Karpas-422 (cell line): ENCODE measurements at regions not wholly inside any gene's neighbourhood (a gene's known extent, or its start where the extent isn't known, plus 50 kb on each side); places are given as distances from the start of the nearest gene placed in this dataset.
A peak's percentile ranks its signal among the peaks of the same experiment; 100 is the strongest.

Experiments used
- DNase-seq: peaks from one replicate; pipeline ENCODE4 v3.0.0-alpha.2; 2015
- H2AFZ ChIP-seq: fragments of 200-600 bp; sonication (generic); 2 replicates; pipeline ENCODE4 v1.6.1; 2014; ENCODE audit warnings: antibody characterized with exemption, low read length, mixed read lengths
- H3K27ac ChIP-seq: fragments of 200-600 bp; sonication (generic); 2 replicates; pipeline ENCODE4 v1.5.1; 2014; ENCODE audit warnings: mild to moderate bottlenecking, low read length, moderate library complexity
- H3K27me3 ChIP-seq: fragments of 200-600 bp; sonication (generic); 2 replicates; pipeline ENCODE4 v1.6.1; 2014; ENCODE audit warnings: low read length, mixed read lengths
- H3K36me3 ChIP-seq: fragments of 200-600 bp; sonication (generic); 2 replicates; pipeline ENCODE4 v1.6.1; 2014; ENCODE audit warnings: low read length, mixed read lengths; ENCODE audit not compliant: insufficient read depth
- H3K4me1 ChIP-seq: fragments of 200-600 bp; sonication (generic); 2 replicates; pipeline ENCODE4 v1.6.1; 2014; ENCODE audit warnings: mild to moderate bottlenecking, low read length, mixed read lengths
- H3K4me2 ChIP-seq: fragments of 200-600 bp; sonication (generic); 2 replicates; pipeline ENCODE4 v1.6.1; 2014; ENCODE audit warnings: low read length, low read depth, mild to moderate bottlenecking; ENCODE audit not compliant: poor library complexity, severe bottlenecking
- H3K4me3 ChIP-seq: fragments of 200-600 bp; sonication (generic); 2 replicates; pipeline ENCODE4 v1.5.1; 2014; ENCODE audit warnings: mild to moderate bottlenecking, antibody characterized with exemption, low read length, mixed read lengths
- H3K79me2 ChIP-seq: fragments of 200-600 bp; sonication (generic); 2 replicates; pipeline ENCODE4 v1.6.1; 2014; ENCODE audit warnings: mild to moderate bottlenecking, low read length, mixed read lengths
- H3K9ac ChIP-seq: fragments of 200-600 bp; sonication (generic); 2 replicates; pipeline ENCODE4 v1.6.0; 2014; ENCODE audit warnings: low read length
- H3K9me2 ChIP-seq: fragments of 200-600 bp; sonication (generic), shearing (Covaris generic); replicated peaks from 2 replicates; pipeline ENCODE4 v1.6.0; 2014; ENCODE audit warnings: mild to moderate bottlenecking, low read length, moderate library complexity; ENCODE audit not compliant: insufficient read depth
- H3K9me3 ChIP-seq: fragments of 300-700, 200-600 bp; sonication (generic); 2 replicates; pipeline ENCODE4 v1.6.1; 2014; ENCODE audit warnings: low read length, mixed read lengths
- H4K20me1 ChIP-seq: fragments of 200-600 bp; sonication (generic); 2 replicates; pipeline ENCODE4 v1.6.1; 2014; ENCODE audit warnings: mild to moderate bottlenecking, antibody characterized with exemption, low read length, low read depth; ENCODE audit not compliant: insufficient read depth

DNA sequence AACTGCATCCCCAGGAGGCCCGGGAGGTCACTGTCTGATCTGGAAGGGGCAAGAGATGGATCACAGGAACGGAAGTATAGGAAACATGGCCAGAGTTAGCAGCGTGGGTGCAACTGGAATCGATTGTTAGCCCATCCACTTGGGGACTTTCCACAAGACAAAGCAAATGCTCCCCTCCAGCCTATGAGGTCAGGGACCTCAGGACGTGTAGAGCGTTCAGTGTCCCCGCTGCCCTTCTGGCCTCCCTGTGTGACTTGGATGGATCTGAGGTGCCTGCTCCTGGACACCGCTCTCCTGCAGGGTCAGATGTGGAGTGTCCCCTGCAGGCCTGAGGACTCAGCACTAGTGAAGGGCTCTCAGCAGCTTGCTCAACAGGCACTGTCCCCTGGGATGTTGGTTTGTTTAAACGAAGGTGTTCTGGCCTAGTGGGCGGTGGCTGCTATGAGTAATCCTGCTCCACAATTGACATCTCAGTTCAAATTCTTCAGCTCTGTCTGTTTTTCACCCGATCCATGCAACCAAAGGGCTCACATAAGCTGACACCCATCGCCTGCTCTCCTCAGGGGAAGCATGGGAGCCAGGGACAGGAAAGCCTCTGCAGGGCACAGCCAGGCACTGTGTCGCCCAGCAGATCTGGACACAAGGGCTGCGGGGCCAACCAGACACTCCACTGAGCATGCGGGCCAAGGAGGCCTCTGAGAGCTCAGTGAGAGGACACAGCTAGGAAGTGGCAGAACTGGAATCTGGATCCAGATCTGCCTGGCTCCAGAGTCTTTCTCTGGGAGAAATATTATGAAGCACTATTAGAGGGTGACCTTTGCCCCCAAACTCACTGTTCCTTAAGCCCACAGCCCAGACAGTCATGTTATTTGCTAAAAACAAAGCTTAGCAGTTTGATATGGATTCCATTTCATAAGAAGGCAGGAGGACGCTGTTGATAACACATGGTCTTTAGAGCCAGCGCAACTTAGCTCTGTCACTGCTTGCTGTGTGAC lies 78.5 kb downstream of the RHOB start:
- no peaks in the 10 kb centered on the region for H3K9me3 ChIP-seq
- H3K27ac ChIP-seq, result no peak overlapping the region
- peak; percentile 83 for DNase-seq
- peaks cover 43% of the 10 kb centered on the region for H3K4me1 ChIP-seq
- no peaks in the 10 kb centered on the region for H3K9me2 ChIP-seq
- no peaks in the 10 kb centered on the region for H3K79me2 ChIP-seq
- no peak overlapping the region for H2AFZ ChIP-seq
- H3K9ac ChIP-seq, result peak overlapping the region; percentile 33
- no peaks in the 10 kb centered on the region for H3K36me3 ChIP-seq
- H3K4me3 ChIP-seq, result peak overlapping the region; percentile 42
- no peaks in the 10 kb centered on the region for H4K20me1 ChIP-seq
- no peaks in the 10 kb centered on the region for H3K27me3 ChIP-seq
- H3K4me2 ChIP-seq, result peak overlapping the region; percentile 66

DNA sequence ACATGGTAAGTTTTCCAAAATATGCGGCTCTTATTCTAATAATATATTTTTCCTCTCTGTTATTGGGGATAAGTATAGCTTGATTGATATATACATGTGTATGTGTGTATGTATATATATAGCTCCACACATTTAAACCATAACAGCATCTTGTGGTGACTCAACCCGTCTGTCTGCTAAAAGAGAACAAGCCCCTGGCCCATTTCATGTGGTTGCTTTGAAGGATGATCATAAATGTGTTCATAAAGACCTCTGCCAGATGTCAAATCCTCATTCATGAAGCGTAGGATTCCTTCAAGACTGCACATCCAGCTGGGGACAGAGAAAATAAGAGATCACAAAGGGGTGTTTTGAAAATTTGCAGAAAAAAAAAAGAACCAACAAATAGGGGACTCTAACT lies 79.3 kb downstream of the RHOB start:
- no peak for DNase-seq
- Histone ChIP-seq H3K27ac (no peak overlapping the region), H2AFZ (no peak overlapping the region), H3K4me1 (peaks cover 43% of the 10 kb centered on the region), H3K4me3 (no peak overlapping the region), H4K20me1 (no peaks in the 10 kb centered on the region), H3K9me2 (no peaks in the 10 kb centered on the region), H3K27me3 (no peaks in the 10 kb centered on the region), H3K9ac (no peak overlapping the region), H3K79me2 (no peaks in the 10 kb centered on the region), H3K9me3 (no peaks in the 10 kb centered on the region), H3K36me3 (no peaks in the 10 kb centered on the region), H3K4me2 (peak overlapping the region; percentile 66)

DNA sequence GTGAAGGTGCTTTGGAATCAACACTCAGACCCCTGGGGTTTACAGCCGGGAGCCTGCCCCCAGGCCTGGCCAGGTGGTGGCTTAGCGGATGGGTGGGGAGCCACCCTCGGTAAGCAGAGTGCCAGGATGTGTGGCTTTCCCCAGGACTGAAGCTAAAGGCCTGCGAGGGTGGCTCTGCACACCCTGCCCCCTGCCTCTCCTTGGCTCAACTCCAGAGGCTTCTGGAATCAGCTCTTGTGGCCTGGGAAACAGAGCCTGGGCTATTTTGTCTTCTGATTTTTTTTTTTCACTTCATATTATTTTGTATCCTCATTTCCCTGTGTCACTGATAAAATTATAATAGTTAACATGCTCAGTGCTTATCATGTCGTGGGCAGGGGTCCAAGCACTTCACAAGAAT lies 79.8 kb downstream of the RHOB start:
- no peak for DNase-seq
- Histone ChIP-seq H2AFZ (no peak overlapping the region), H3K4me3 (no peak overlapping the region), H3K27ac (no peak overlapping the region), H3K36me3 (no peaks in the 10 kb centered on the region), H3K27me3 (no peaks in the 10 kb centered on the region), H3K9me2 (no peaks in the 10 kb centered on the region), H4K20me1 (no peaks in the 10 kb centered on the region), H3K4me1 (peaks cover 43% of the 10 kb centered on the region), H3K79me2 (no peaks in the 10 kb centered on the region), H3K9me3 (no peaks in the 10 kb centered on the region), H3K9ac (no peak overlapping the region), H3K4me2 (peak overlapping the region; percentile 66)

DNA sequence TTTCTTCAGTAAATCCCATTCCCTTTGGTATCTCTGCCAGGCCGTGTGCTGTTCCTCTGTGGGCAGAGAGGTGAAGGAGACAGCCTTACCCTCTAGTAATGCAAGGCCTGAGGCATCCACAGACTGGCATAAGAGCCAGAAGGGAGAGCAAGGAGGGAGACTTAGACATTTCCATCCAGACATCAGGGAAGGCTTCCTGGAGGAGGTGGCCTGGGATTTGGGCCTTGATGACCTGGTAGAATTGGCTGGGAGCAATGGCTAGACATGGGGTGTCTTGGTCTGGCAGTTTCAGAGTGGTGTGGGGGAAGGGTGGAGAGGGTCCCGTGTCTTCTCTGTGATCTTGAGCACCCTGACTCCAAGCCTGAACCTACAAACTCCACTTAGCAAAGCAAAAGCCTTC lies 81.8 kb downstream of the RHOB start:
- no peaks in the 10 kb centered on the region for H3K79me2 ChIP-seq
- H3K27ac ChIP-seq, result no peak overlapping the region
- H3K9ac ChIP-seq, result no peak overlapping the region
- H3K9me2 ChIP-seq, result no peaks in the 10 kb centered on the region
- H3K4me3 ChIP-seq, result no peak overlapping the region
- no peaks in the 10 kb centered on the region for H4K20me1 ChIP-seq
- H3K27me3 ChIP-seq, result no peaks in the 10 kb centered on the region
- no peak for DNase-seq
- H3K36me3 ChIP-seq, result no peaks in the 10 kb centered on the region
- H3K9me3 ChIP-seq, result no peaks in the 10 kb centered on the region
- H3K4me2 ChIP-seq, result no peak overlapping the region
- H2AFZ ChIP-seq, result no peak overlapping the region
- H3K4me1 ChIP-seq, result peaks cover 35% of the 10 kb centered on the region

DNA sequence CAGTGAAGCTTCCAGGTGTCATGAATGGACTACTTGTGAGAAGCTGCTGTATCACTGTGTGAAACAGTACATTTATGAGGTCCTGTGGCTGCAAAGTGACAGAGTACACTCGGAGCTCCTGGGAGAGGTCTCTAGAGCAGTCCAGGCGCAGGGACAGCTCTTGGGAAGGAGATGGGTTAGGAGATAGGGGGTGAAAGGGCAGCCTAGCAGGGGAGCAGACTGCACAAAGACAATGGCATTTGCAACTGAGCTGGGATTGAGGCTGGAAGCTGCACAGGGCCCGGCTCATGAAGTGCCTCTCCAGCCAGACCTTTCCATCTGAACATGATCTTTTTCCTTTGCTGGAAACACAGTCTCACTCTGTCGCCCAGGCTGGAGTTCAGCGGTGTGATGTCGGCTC lies 83.6 kb downstream of the RHOB start:
- H3K27me3 ChIP-seq, result no peaks in the 10 kb centered on the region
- no peaks in the 10 kb centered on the region for H4K20me1 ChIP-seq
- H3K9me2 ChIP-seq, result no peaks in the 10 kb centered on the region
- H3K79me2 ChIP-seq, result no peaks in the 10 kb centered on the region
- DNase-seq, result no peak
- H3K9me3 ChIP-seq, result no peaks in the 10 kb centered on the region
- H2AFZ ChIP-seq, result no peak overlapping the region
- H3K4me1 ChIP-seq, result peaks cover 17% of the 10 kb centered on the region
- no peaks in the 10 kb centered on the region for H3K36me3 ChIP-seq
- no peak overlapping the region for H3K9ac ChIP-seq
- H3K27ac ChIP-seq, result no peak overlapping the region
- no peak overlapping the region for H3K4me2 ChIP-seq
- no peak overlapping the region for H3K4me3 ChIP-seq

DNA sequence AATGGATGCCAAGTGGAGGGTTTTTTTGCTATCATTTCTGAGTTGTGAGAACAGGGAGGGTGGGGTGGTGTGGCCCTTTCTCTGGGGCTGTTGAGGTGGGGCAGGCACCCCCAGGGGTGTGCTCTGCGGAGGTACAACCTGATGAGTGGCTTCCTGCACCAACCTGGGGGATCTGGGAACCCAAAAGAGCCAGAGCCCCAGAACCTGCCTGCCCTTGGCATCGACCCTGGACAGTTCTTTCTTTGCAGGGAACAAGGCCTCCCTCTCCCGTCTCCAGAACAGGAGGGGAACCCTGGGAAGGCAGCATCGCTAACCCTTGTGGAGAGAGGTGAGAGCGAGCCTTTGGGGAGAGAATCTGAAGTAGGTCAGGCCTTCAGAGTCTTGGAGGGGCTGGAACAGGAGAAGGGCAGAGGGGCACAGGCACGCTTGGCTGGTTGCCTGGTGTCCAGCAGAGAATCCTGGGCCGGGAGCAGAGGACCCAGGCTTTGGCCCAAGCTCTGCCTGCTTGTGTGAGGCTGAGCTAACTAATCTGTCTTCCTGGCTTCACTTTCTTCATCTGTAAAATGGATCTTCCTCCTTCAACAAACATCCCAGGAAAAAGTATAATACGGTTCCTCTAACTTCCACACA lies 84.9 kb downstream of the RHOB start:
- no peaks in the 10 kb centered on the region for H3K36me3 ChIP-seq
- no peaks in the 10 kb centered on the region for H3K9me2 ChIP-seq
- DNase-seq, result no peak
- H3K4me3 ChIP-seq, result no peak overlapping the region
- no peak overlapping the region for H3K9ac ChIP-seq
- H2AFZ ChIP-seq, result no peak overlapping the region
- H3K4me1 ChIP-seq, result peaks cover 5% of the 10 kb centered on the region
- no peak overlapping the region for H3K4me2 ChIP-seq
- no peak overlapping the region for H3K27ac ChIP-seq
- no peaks in the 10 kb centered on the region for H3K9me3 ChIP-seq
- no peaks in the 10 kb centered on the region for H4K20me1 ChIP-seq
- H3K27me3 ChIP-seq, result no peaks in the 10 kb centered on the region
- no peaks in the 10 kb centered on the region for H3K79me2 ChIP-seq

DNA sequence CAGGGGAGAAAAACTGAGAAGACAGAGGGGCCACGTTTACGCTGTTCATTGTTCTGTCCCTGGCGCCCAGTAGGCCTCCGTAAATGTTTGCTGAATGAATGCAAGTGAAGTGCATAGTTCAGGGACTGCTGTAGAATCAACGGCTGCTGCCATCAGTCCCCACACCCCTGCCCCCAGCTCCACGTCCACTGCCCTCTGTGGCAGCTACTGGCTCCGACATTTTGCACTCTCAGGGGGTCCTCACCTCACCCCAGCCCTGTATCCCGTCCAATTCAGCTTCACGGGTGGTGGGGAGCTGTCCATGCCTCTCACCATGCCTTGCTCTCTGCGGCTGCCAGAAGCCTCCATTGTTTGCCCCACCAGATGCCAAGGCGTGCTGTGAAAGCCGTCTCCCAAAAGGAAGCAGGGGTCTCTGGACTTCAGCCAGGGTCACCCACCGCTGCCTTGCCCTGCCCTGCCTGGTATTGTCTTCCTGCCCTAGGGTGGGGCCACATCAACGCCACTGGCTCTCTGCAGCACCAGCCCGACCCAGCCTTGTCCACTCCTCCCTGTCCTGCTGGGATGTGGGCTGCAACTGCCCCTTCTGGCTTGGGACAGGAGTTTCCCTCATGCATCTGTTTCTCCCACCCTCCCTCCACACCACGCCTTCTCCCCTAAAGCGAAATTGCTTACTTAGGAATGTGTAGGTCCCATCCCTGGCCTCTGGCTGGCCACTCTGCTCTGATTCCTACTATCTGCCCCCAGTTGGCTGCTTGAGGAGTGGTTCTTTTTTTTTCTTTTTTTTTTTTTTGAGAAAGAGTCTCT lies 86.0 kb downstream of the RHOB start:
- H3K36me3 ChIP-seq, result no peaks in the 10 kb centered on the region
- no peak for DNase-seq
- no peak overlapping the region for H2AFZ ChIP-seq
- no peaks in the 10 kb centered on the region for H3K9me3 ChIP-seq
- no peak overlapping the region for H3K4me3 ChIP-seq
- H3K9ac ChIP-seq, result no peak overlapping the region
- H3K4me2 ChIP-seq, result no peak overlapping the region
- H3K27me3 ChIP-seq, result no peaks in the 10 kb centered on the region
- no peaks in the 10 kb centered on the region for H3K9me2 ChIP-seq
- H3K79me2 ChIP-seq, result no peaks in the 10 kb centered on the region
- H3K27ac ChIP-seq, result no peak overlapping the region
- peaks cover 9% of the 10 kb centered on the region for H3K4me1 ChIP-seq
- no peaks in the 10 kb centered on the region for H4K20me1 ChIP-seq
